A673 (cell line): ENCODE measurements at regions not wholly inside any gene's neighbourhood (a gene's known extent, or its start where the extent isn't known, plus 50 kb on each side); places are given as distances from the start of the nearest gene placed in this dataset.

ENCODE experiments used
- BruUV-seq: library from RNA; stranded (reverse); fragments of 400-500 nt; replicated peaks from 2 replicates; lab custom pipeline; 2021; lab: Mats Ljungman, UMichigan
- CTCF ChIA-PET: fragments of 300-600 bp; sonication (Branson Sonifier 250); formaldehyde crosslinking; loops from one replicate; lab custom pipeline; 2022; ENCODE audit warnings: antibody characterized with exemption; lab: Charles Lee
- POLR2A ChIA-PET: fragments of 300-600 bp; sonication (Branson Sonifier 250); formaldehyde crosslinking; loops from one replicate; lab custom pipeline; 2022; ENCODE audit warnings: antibody characterized with exemption; ENCODE audit not compliant: low non-redundant PET; lab: Charles Lee
- DNase-seq: peaks from one replicate; pipeline ENCODE4 v3.0.0-alpha.2; 2015; ENCODE audit warnings: low spot score
- H3K27ac ChIP-seq: fragments of 200-600 bp; sonication (generic); 2 replicates; pipeline ENCODE4 v1.5.1; 2016; ENCODE audit warnings: mixed run types, low read depth, mild to moderate bottlenecking, mixed read lengths, antibody characterized with exemption, low read length; ENCODE audit not compliant: poor library complexity, severe bottlenecking
- H3K27me3 ChIP-seq: fragments of 200-600 bp; sonication (generic); replicated peaks from 2 replicates; pipeline ENCODE4 v1.6.1; 2017; ENCODE audit warnings: mixed run types, low read depth, mild to moderate bottlenecking, mixed read lengths, antibody characterized with exemption, low read length; ENCODE audit not compliant: insufficient read depth, poor library complexity
- H3K36me3 ChIP-seq: fragments of 200-600 bp; sonication (generic); 2 replicates; pipeline ENCODE4 v1.6.1; 2016; ENCODE audit warnings: mixed run types, mild to moderate bottlenecking, mixed read lengths, antibody characterized with exemption, low read length; ENCODE audit not compliant: insufficient read depth, poor library complexity, severe bottlenecking
- H3K4me1 ChIP-seq: fragments of 200-600 bp; sonication (generic); 2 replicates; pipeline ENCODE4 v1.6.1; 2017; ENCODE audit warnings: mixed run types, mild to moderate bottlenecking, mixed read lengths, antibody characterized with exemption, low read length; ENCODE audit not compliant: insufficient read depth, poor library complexity, severe bottlenecking
- H3K4me3 ChIP-seq: fragments of 200-600 bp; sonication (generic); 2 replicates; pipeline ENCODE4 v1.5.1; 2016; ENCODE audit warnings: low read depth, mixed run types, mild to moderate bottlenecking, mixed read lengths, low read length; ENCODE audit not compliant: poor library complexity, severe bottlenecking
- H3K9me3 ChIP-seq: fragments of 200-600 bp; sonication (generic); 2 replicates; pipeline ENCODE4 v1.6.1; 2016; ENCODE audit warnings: mixed run types, low read depth, mild to moderate bottlenecking, mixed read lengths, antibody characterized with exemption, low read length; ENCODE audit not compliant: poor library complexity, severe bottlenecking
- EZH2 ChIP-seq: fragments of 200-600 bp; sonication (generic); IDR thresholded peaks from 2 replicates; pipeline ENCODE4 v1.6.1; 2017; ENCODE audit warnings: borderline replicate concordance, low read depth, mild to moderate bottlenecking, mixed read lengths, antibody characterized with exemption, low read length; ENCODE audit not compliant: poor library complexity, severe bottlenecking
- intact Hi-C: fragments of 100-400 bp; cut with micrococcal nuclease; formaldehyde crosslinking; loops from one replicate; pipeline ENCODE4 v1.10.0; 2022; ENCODE audit not compliant: unreplicated experiment
- TF ChIP-seq, protein P1 (sequence below): fragments of 300-800, 200-600 bp; sonication (generic); conservative IDR thresholded peaks from 2 replicates; pipeline ENCODE4 v1.5.1; 2017; ENCODE audit warnings: low read depth, mild to moderate bottlenecking, antibody characterized with exemption, low read length, moderate library complexity, mixed read lengths

DNA sequence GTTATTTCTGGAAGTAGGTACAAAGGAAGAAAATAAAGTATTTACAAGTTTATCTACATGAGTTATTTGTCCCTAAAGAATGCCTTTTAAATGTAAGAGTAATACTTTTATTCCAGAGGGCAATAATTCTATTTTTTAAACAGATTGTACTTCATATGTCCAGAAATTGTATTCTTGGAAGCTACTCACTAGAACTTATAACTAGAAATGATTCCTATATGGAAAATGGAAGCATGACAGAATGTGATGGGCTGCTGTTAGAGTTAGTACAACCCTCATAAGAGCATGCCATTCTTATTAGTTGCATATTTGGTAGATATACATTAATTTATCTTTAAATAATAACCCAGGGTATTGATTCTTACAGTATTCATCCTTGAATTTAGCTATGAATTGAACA lies 362.0 kb downstream of the FSIP2 start:
- no TSS peak for BruUV-seq
- intact Hi-C loops: no loop called here
- no peak overlapping the region for H3K27ac ChIP-seq
- ChIA-PET POLR2A (no interaction called here), CTCF (no interaction called here)
- H3K36me3 ChIP-seq: no peaks in the 10 kb centered on the region
- DNase-seq: no peak
- H3K4me1 ChIP-seq: no peaks in the 10 kb centered on the region
- H3K27me3 ChIP-seq: no peaks in the 10 kb centered on the region
- H3K4me3 ChIP-seq: no peak overlapping the region
- TF ChIP-seq, protein P1, sequence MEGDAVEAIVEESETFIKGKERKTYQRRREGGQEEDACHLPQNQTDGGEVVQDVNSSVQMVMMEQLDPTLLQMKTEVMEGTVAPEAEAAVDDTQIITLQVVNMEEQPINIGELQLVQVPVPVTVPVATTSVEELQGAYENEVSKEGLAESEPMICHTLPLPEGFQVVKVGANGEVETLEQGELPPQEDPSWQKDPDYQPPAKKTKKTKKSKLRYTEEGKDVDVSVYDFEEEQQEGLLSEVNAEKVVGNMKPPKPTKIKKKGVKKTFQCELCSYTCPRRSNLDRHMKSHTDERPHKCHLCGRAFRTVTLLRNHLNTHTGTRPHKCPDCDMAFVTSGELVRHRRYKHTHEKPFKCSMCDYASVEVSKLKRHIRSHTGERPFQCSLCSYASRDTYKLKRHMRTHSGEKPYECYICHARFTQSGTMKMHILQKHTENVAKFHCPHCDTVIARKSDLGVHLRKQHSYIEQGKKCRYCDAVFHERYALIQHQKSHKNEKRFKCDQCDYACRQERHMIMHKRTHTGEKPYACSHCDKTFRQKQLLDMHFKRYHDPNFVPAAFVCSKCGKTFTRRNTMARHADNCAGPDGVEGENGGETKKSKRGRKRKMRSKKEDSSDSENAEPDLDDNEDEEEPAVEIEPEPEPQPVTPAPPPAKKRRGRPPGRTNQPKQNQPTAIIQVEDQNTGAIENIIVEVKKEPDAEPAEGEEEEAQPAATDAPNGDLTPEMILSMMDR: no peak
- TF ChIP-seq EZH2: no peak
- H3K9me3 ChIP-seq: no peaks in the 10 kb centered on the region

GRCh38 chr2:186101616-186102015 lies 363.0 kb downstream of the FSIP2 start:
- intact Hi-C loops: no loop called here
- TF ChIP-seq EZH2: no peak
- TF ChIP-seq, protein P1: no peak
- ChIA-PET POLR2A (interaction anchor here (0.5 kb wide), 1 partner anchor 12 kb away, joined by 4 read pairs; no protein-coding TSS in a partner anchor), CTCF (no interaction called here)
- Histone ChIP-seq H3K4me1 (no peaks in the 10 kb centered on the region), H3K4me3 (no peak overlapping the region), H3K27ac (no peak overlapping the region), H3K36me3 (no peaks in the 10 kb centered on the region), H3K9me3 (no peaks in the 10 kb centered on the region), H3K27me3 (no peaks in the 10 kb centered on the region)
- no peak for DNase-seq
- no TSS peak for BruUV-seq

GRCh38 chr2:186103276-186103675 lies 364.7 kb downstream of the FSIP2 start:
- H3K4me3 ChIP-seq: no peak overlapping the region
- POLR2A ChIA-PET: no interaction called here
- CTCF ChIA-PET: no interaction called here
- H3K27ac ChIP-seq: no peak overlapping the region
- no peaks in the 10 kb centered on the region for H3K27me3 ChIP-seq
- no peaks in the 10 kb centered on the region for H3K4me1 ChIP-seq
- intact Hi-C loops: no loop called here
- TF ChIP-seq EZH2: no peak
- TF ChIP-seq, protein P1: no peak
- no peaks in the 10 kb centered on the region for H3K9me3 ChIP-seq
- no TSS peak for BruUV-seq
- H3K36me3 ChIP-seq: no peaks in the 10 kb centered on the region
- no peak for DNase-seq
